HG02588 (cell line): ENCODE measurements at regions not wholly inside any gene's neighbourhood (a gene's known extent, or its start where the extent isn't known, plus 50 kb on each side); places are given as distances from the start of the nearest gene placed in this dataset.
"Not testable (repeated sequence)": the region's sequence is repeated elsewhere in the genome, so short reads cannot be mapped to it uniquely, and the experiment has no call there.

ENCODE experiments used
- ATAC-seq: cut with Tn5 transposase; IDR thresholded peaks from one replicate; pipeline ENCODE4 v1.9.1; 2021; ENCODE audit warnings: mild to moderate bottlenecking, moderate library complexity; ENCODE audit not compliant: unreplicated experiment

- peak; percentile 93 for ATAC-seq
These were observed 56.6 kb upstream of the GOLGA8N start for GRCh38 chr15:32536507-32537172.

- peak; percentile 44 for ATAC-seq
These were observed 57.2 kb upstream of the GOLGA8N start for GRCh38 chr15:32536057-32536493.

GRCh38 chr15:32535150-32535898 lies 57.9 kb upstream of the GOLGA8N start:
- not testable (repeated sequence) for ATAC-seq

- not testable (repeated sequence) for ATAC-seq
These were observed 67.5 kb upstream of the GOLGA8O start for GRCh38 chr15:32522900-32523299.

GRCh38 chr15:32522421-32522820 lies 67.0 kb upstream of the GOLGA8O start:
- ATAC-seq = not testable (repeated sequence)

- not testable (repeated sequence) for ATAC-seq
These were observed 63.5 kb upstream of the GOLGA8O start for GRCh38 chr15:32518976-32519375.

GRCh38 chr15:32518013-32518412 lies 62.6 kb upstream of the GOLGA8O start:
- ATAC-seq = not testable (repeated sequence)

- ATAC-seq = not testable (repeated sequence)
These were observed 61.5 kb upstream of the GOLGA8O start for GRCh38 chr15:32516954-32517353.

GRCh38 chr15:32513378-32513777 lies 57.9 kb upstream of the GOLGA8O start:
- not testable (repeated sequence) for ATAC-seq

GRCh38 chr15:32510027-32510426 lies 54.6 kb upstream of the GOLGA8O start:
- ATAC-seq = not testable (repeated sequence)

GRCh38 chr15:32508081-32508480 lies 52.6 kb upstream of the GOLGA8O start:
- not testable (repeated sequence) for ATAC-seq

- not testable (repeated sequence) for ATAC-seq
These were observed 51.4 kb upstream of the GOLGA8O start for GRCh38 chr15:32506787-32507186.

GRCh38 chr15:32505633-32506032 lies 50.2 kb upstream of the GOLGA8O start:
- not testable (repeated sequence) for ATAC-seq
